HFFc6 (cell line): ENCODE measurements at regions not wholly inside any gene's neighbourhood (a gene's known extent, or its start where the extent isn't known, plus 50 kb on each side); places are given as distances from the start of the nearest gene placed in this dataset.

Experiments used
- DNase-seq: peaks from one replicate; pipeline ENCODE4 v3.0.0-alpha.2; 2018
- H3K27ac Mint-ChIP-seq: 2 replicates; pipeline ENCODE4 v1.8.0; 2020; ENCODE audit warnings: mild to moderate bottlenecking, mixed read lengths
- H3K27me3 Mint-ChIP-seq: 2 replicates; pipeline ENCODE4 v1.8.0; 2021; ENCODE audit warnings: mild to moderate bottlenecking, moderate library complexity, mixed read lengths; ENCODE audit not compliant: insufficient read depth
- H3K36me3 Mint-ChIP-seq: 2 replicates; pipeline ENCODE4 v1.8.0; 2021; ENCODE audit warnings: low read depth, mixed read lengths
- H3K4me1 Mint-ChIP-seq: 2 replicates; pipeline ENCODE4 v1.8.0; 2020; ENCODE audit warnings: low read depth, mixed read lengths
- H3K4me3 Mint-ChIP-seq: 2 replicates; pipeline ENCODE4 v1.8.0; 2020; ENCODE audit warnings: mild to moderate bottlenecking, moderate library complexity, mixed read lengths
- H3K9me3 Mint-ChIP-seq: 2 replicates; pipeline ENCODE4 v1.8.0; 2020; ENCODE audit warnings: mild to moderate bottlenecking, mixed read lengths
- CTCF ChIP-seq: fragments of 200-600 bp; sonication (generic); IDR thresholded peaks from 2 replicates; pipeline ENCODE4 v1.5.0; 2021; ENCODE audit warnings: antibody characterized with exemption, mild to moderate bottlenecking

GRCh38 chr12:65536351-65536750 is 257.9 kb downstream of the MSRB3 start:
- no peak for TF ChIP-seq CTCF
- peak; percentile 42 for DNase-seq
- Mint-ChIP-seq H3K4me1 (peaks cover 75% of the 10 kb centered on the region), H3K27me3 (no peaks in the 10 kb centered on the region), H3K4me3 (peak overlapping the region; percentile 62), H3K9me3 (peaks cover 40% of the 10 kb centered on the region), H3K36me3 (peaks cover 43% of the 10 kb centered on the region), H3K27ac (peak overlapping the region; percentile 96)

GRCh38 chr12:65536876-65537681 is 258.6 kb downstream of the MSRB3 start:
- peak overlapping the region; percentile 96 for H3K27ac Mint-ChIP-seq
- TF ChIP-seq CTCF, result no peak; the same call in 1 of the 2 replicates
- DNase-seq, result peak; percentile 100
- peaks cover 46% of the 10 kb centered on the region for H3K36me3 Mint-ChIP-seq
- H3K9me3 Mint-ChIP-seq, result peaks cover 44% of the 10 kb centered on the region
- H3K27me3 Mint-ChIP-seq, result no peaks in the 10 kb centered on the region
- peak overlapping the region; percentile 62 for H3K4me3 Mint-ChIP-seq
- peaks cover 68% of the 10 kb centered on the region for H3K4me1 Mint-ChIP-seq

GRCh38 chr12:65537978-65538377 is 259.5 kb downstream of the MSRB3 start:
- H3K27me3 Mint-ChIP-seq, result no peaks in the 10 kb centered on the region
- peaks cover 55% of the 10 kb centered on the region for H3K36me3 Mint-ChIP-seq

GRCh38 chr12:65539023-65539422 is 260.5 kb downstream of the MSRB3 start:
- Mint-ChIP-seq H3K9me3 (peaks cover 51% of the 10 kb centered on the region), H3K27ac (peak overlapping the region; percentile 81), H3K27me3 (no peaks in the 10 kb centered on the region), H3K4me1 (peaks cover 48% of the 10 kb centered on the region), H3K36me3 (peaks cover 57% of the 10 kb centered on the region), H3K4me3 (no peak overlapping the region)
- no peak for DNase-seq
- TF ChIP-seq CTCF, result no peak

More at GRCh38 chr12:65537978-65538377, 259.5 kb downstream of the MSRB3 start:
- Mint-ChIP-seq H3K4me3 (peak overlapping the region; percentile 14), H3K9me3 (peaks cover 51% of the 10 kb centered on the region), H3K4me1 (peaks cover 59% of the 10 kb centered on the region), H3K27ac (peak overlapping the region; percentile 96)
- no peak for TF ChIP-seq CTCF
- no peak for DNase-seq

- TF ChIP-seq CTCF, result no peak
- Mint-ChIP-seq H3K9me3 (peaks cover 51% of the 10 kb centered on the region), H3K27ac (no peak overlapping the region), H3K27me3 (no peaks in the 10 kb centered on the region), H3K4me1 (peaks cover 37% of the 10 kb centered on the region), H3K36me3 (peaks cover 54% of the 10 kb centered on the region), H3K4me3 (no peak overlapping the region)
- no peak for DNase-seq
Measured at GRCh38 chr12:65540140-65540539, 261.7 kb downstream of the MSRB3 start.
